Inferior parietal cortex (tissue), 1 donor: ENCODE measurements at regions not wholly inside any gene's neighbourhood (a gene's known extent, or its start where the extent isn't known, plus 50 kb on each side); places are given as distances from the start of the nearest gene placed in this dataset.
"Not testable (repeated sequence)": the region's sequence is repeated elsewhere in the genome, so short reads cannot be mapped to it uniquely, and the experiment has no call there.

Experiments
- DNase-seq: peaks from one replicate; pipeline ENCODE4 v3.0.0-alpha.2; 2016; ENCODE audit errors: extremely low spot score

GRCh38 chr3:36187197-36187596, 193.1 kb upstream of the STAC start:
- not testable (repeated sequence) for DNase-seq

- no peak for DNase-seq
Measured at GRCh38 chr3:36192901-36193300, 187.4 kb upstream of the STAC start.

GRCh38 chr3:36193448-36193847, 186.9 kb upstream of the STAC start:
- no peak for DNase-seq

- DNase-seq: no peak
Measured at GRCh38 chr3:36196058-36196457, 184.2 kb upstream of the STAC start.

- no peak for DNase-seq
Measured at GRCh38 chr3:36197151-36197550, 183.2 kb upstream of the STAC start.

GRCh38 chr3:36201546-36201945, 178.8 kb upstream of the STAC start:
- no peak for DNase-seq

GRCh38 chr3:36206956-36207580, 173.2 kb upstream of the STAC start:
- DNase-seq: no peak

GRCh38 chr3:36210840-36211651, 169.3 kb upstream of the STAC start:
- no peak for DNase-seq

- no peak for DNase-seq
Measured at GRCh38 chr3:36211652-36211999, 168.7 kb upstream of the STAC start.

GRCh38 chr3:36212251-36212650, 168.1 kb upstream of the STAC start:
- DNase-seq: no peak

GRCh38 chr3:36214460-36214859, 165.8 kb upstream of the STAC start:
- DNase-seq: no peak

- DNase-seq: no peak
Measured at GRCh38 chr3:36215241-36215640, 165.1 kb upstream of the STAC start.

GRCh38 chr3:36219398-36219797, 160.9 kb upstream of the STAC start:
- DNase-seq: no peak

GRCh38 chr3:36220173-36220572, 160.1 kb upstream of the STAC start:
- no peak for DNase-seq

- no peak for DNase-seq
Measured at GRCh38 chr3:36221975-36222374, 158.3 kb upstream of the STAC start.

GRCh38 chr3:36227980-36228379, 152.3 kb upstream of the STAC start:
- no peak for DNase-seq

- no peak for DNase-seq
Measured at GRCh38 chr3:36229496-36229895, 150.8 kb upstream of the STAC start.

GRCh38 chr3:36232797-36233489, 147.4 kb upstream of the STAC start:
- DNase-seq: no peak

- DNase-seq: no peak
Measured at GRCh38 chr3:36244728-36245127, 135.6 kb upstream of the STAC start.

GRCh38 chr3:36248374-36248773, 131.9 kb upstream of the STAC start:
- no peak for DNase-seq

- DNase-seq: no peak
Measured at GRCh38 chr3:36250191-36250590, 130.1 kb upstream of the STAC start.

GRCh38 chr3:36257158-36257852, 123.0 kb upstream of the STAC start:
- DNase-seq: no peak
